B cell (primary cell): ENCODE measurements at regions not wholly inside any gene's neighbourhood (a gene's known extent, or its start where the extent isn't known, plus 50 kb on each side); places are given as distances from the start of the nearest gene placed in this dataset.

Experiments used
- ATAC-seq: fragments of 200-7000 bp; cut with Tn5 transposase; one replicate; pipeline ENCODE4 v1.10.0; 2021; ENCODE audit warnings: low read depth, mild to moderate bottlenecking, moderate number of reproducible peaks, moderate library complexity
- CTCF ChIA-PET: fragments of 350-600 bp; sonication (Branson Sonifier 250); formaldehyde crosslinking; loops from one replicate; lab custom pipeline; 2021; ENCODE audit warnings: antibody characterized with exemption, inconsistent platforms; lab: Charles Lee
- POLR2A ChIA-PET: fragments of 350-600 bp; sonication (Branson Sonifier 250); formaldehyde crosslinking; loops from one replicate; lab custom pipeline; 2021; ENCODE audit warnings: antibody characterized with exemption; lab: Charles Lee
- DNase-seq: peaks from one replicate; pipeline ENCODE4 v3.0.0; 2013
- H2AFZ ChIP-seq: 2 replicates; pipeline ENCODE4 v1.6.1; 2012; ENCODE audit warnings: mild to moderate bottlenecking, low read depth, low read length; ENCODE audit not compliant: insufficient read depth, poor library complexity, severe bottlenecking
- H3K27ac ChIP-seq, 2 donors: 1 replicate in 1 of 2; 2 replicates in 1 of 2; pipeline ENCODE4 v1.5.1; 2012 to 2013; ENCODE audit warnings: low read length in 2 of 2, mild to moderate bottlenecking in 2 of 2, moderate library complexity in 1 of 2
- H3K27me3 ChIP-seq, 4 experiments: fragments of 200-600 bp in 1 of 4; sonication (generic) in 1 of 4; replicated peaks in 1 of 4; 1 replicate in 2 of 4; 2 replicates in 2 of 4; pipeline versions ENCODE4 v1.6.1 to v1.7.0; 2013 to 2016; ENCODE audit warnings: low read length in 3 of 4, mild to moderate bottlenecking in 2 of 4, mixed read lengths in 1 of 4, moderate library complexity in 1 of 4; ENCODE audit not compliant: insufficient read depth in 4 of 4, control insufficient read depth in 3 of 4; ENCODE audit errors: control extremely low read depth in 1 of 4
- H3K36me3 ChIP-seq, 2 experiments: replicated peaks in 1 of 2; 1 replicate in 1 of 2; 2 replicates in 1 of 2; pipeline versions ENCODE4 v1.6.1 to v1.7.1; 2013; ENCODE audit warnings: low read length in 1 of 2; ENCODE audit not compliant: insufficient read depth in 2 of 2, control insufficient read depth in 1 of 2; ENCODE audit errors: control extremely low read depth in 1 of 2, extremely low read depth in 1 of 2
- H3K4me1 ChIP-seq, 2 donors: fragments of 200-600 bp in 1 of 2; sonication (generic) in 1 of 2; 1 replicate in 1 of 2; 2 replicates in 1 of 2; pipeline versions ENCODE4 v1.5.1 to v1.6.1; 2013 to 2017; ENCODE audit warnings: low read length in 2 of 2; ENCODE audit not compliant: control insufficient read depth in 2 of 2, insufficient read depth in 2 of 2
- H3K4me2 ChIP-seq: replicated peaks from 2 replicates; pipeline ENCODE3; 2012; ENCODE audit warnings: mild to moderate bottlenecking, low read depth, low read length; ENCODE audit not compliant: poor library complexity, severe bottlenecking
- H3K4me3 ChIP-seq, 5 experiments: fragments of 200-600 bp in 1 of 5; sonication (generic) in 1 of 5; 1 replicate in 3 of 5; 2 replicates in 2 of 5; pipeline versions ENCODE4 v1.5.1 to v1.7.0; 2011 to 2016; ENCODE audit warnings: low read length in 4 of 5, mild to moderate bottlenecking in 4 of 5, low read depth in 2 of 5, control low read depth in 1 of 5, moderate library complexity in 1 of 5; ENCODE audit not compliant: insufficient read depth in 1 of 5; ENCODE audit errors: control extremely low read depth in 1 of 5, extremely low read depth in 1 of 5
- H3K79me2 ChIP-seq: fragments of 200-600 bp; sonication (generic); one replicate; pipeline ENCODE4 v1.6.0; 2016; ENCODE audit warnings: low read length; ENCODE audit not compliant: control insufficient read depth, insufficient read depth
- H3K9ac ChIP-seq: fragments of 200-600 bp; sonication (generic); 2 replicates; pipeline ENCODE4 v1.6.1; 2017; ENCODE audit warnings: mild to moderate bottlenecking, low read length, moderate library complexity
- H3K9me3 ChIP-seq, 3 donors: one replicate each; pipeline versions ENCODE4 v1.6.1 to v1.7.1; 2013; ENCODE audit warnings: low read length in 2 of 3; ENCODE audit not compliant: control insufficient read depth in 2 of 3, insufficient read depth in 1 of 3; ENCODE audit errors: control extremely low read depth in 1 of 3
- H4K20me1 ChIP-seq: 2 replicates; pipeline ENCODE4 v1.6.0; 2012; ENCODE audit warnings: mild to moderate bottlenecking, low read length; ENCODE audit not compliant: insufficient read depth, control insufficient read depth, poor library complexity, severe bottlenecking
- H3K27ac Mint-ChIP-seq: one replicate; pipeline ENCODE4 v1.8.0; 2021; ENCODE audit warnings: mixed read lengths
- H3K27me3 Mint-ChIP-seq: one replicate; pipeline ENCODE4 v1.8.0; 2021; ENCODE audit warnings: mixed read lengths
- H3K4me1 Mint-ChIP-seq: one replicate; pipeline ENCODE4 v1.8.0; 2021; ENCODE audit warnings: mixed read lengths
- H3K4me3 Mint-ChIP-seq: one replicate; pipeline ENCODE4 v1.8.0; 2021; ENCODE audit warnings: mixed read lengths
- H3K9me3 Mint-ChIP-seq: one replicate; pipeline ENCODE4 v1.8.0; 2022; ENCODE audit warnings: mixed read lengths; ENCODE audit not compliant: insufficient read depth
- CTCF ChIP-seq: fragments of 200-600 bp; IDR thresholded peaks from one replicate; pipeline ENCODE4 v1.8.0; 2022; ENCODE audit warnings: antibody characterized with exemption, mild to moderate bottlenecking
- EZH2 ChIP-seq: IDR thresholded peaks from 2 replicates; pipeline ENCODE4 v1.6.1; 2012; ENCODE audit warnings: borderline replicate concordance, low read depth, mild to moderate bottlenecking, moderate library complexity, low read length; ENCODE audit not compliant: insufficient read depth, poor library complexity, severe bottlenecking
- WGBS: methylation state at CpG from one replicate; pipeline ENCODE4 v1.1.5; 2013; ENCODE audit warnings: missing lambda C conversion rate; ENCODE audit not compliant: insufficient coverage; 5-methylcytosine and 5-hydroxymethylcytosine counted together
- intact Hi-C: fragments of 100-400 bp; cut with micrococcal nuclease; formaldehyde crosslinking; loops from one replicate; pipeline ENCODE4 v1.10.0; 2022

- POLR2A ChIA-PET = no interaction called here
These were observed 62.3 kb downstream of the NKX6-1 start for GRCh38 chr4:84436812-84437211.

GRCh38 chr4:84434344-84434743 is 64.7 kb downstream of the NKX6-1 start:
- WGBS = 100% methylated on average over 1 of the region's 3 CpGs
- intact Hi-C loops = no loop called here
- Histone ChIP-seq H3K27ac (no peak overlapping the region), H3K9me3 (no peaks in the 10 kb centered on the region), H3K9ac (no peak overlapping the region), H3K36me3 (no peaks in the 10 kb centered on the region), H3K4me1 (no peaks in the 10 kb centered on the region), H3K27me3 (no peaks in the 10 kb centered on the region), H3K4me2 (no peak overlapping the region), H4K20me1 (no peaks in the 10 kb centered on the region), H3K79me2 (no peaks in the 10 kb centered on the region), H2AFZ (no peak overlapping the region), H3K4me3 (no peak overlapping the region)
- Mint-ChIP-seq H3K27ac (no peak overlapping the region), H3K27me3 (no peaks in the 10 kb centered on the region), H3K4me1 (no peaks in the 10 kb centered on the region), H3K4me3 (no peak overlapping the region), H3K9me3 (no peaks in the 10 kb centered on the region)
- DNase-seq (no peak), ATAC-seq (no peak)
- ChIA-PET POLR2A (no interaction called here), CTCF (no interaction called here)
- TF ChIP-seq CTCF (no peak), EZH2 (no peak)

More at GRCh38 chr4:84436812-84437211, 62.3 kb downstream of the NKX6-1 start:
- no peak overlapping the region for H3K4me2 ChIP-seq
- no peak overlapping the region for H3K4me3 ChIP-seq
- WGBS = no CpG with 5 or more reads among the region's 2 CpGs
- H3K27me3 ChIP-seq = no peaks in the 10 kb centered on the region
- no peaks in the 10 kb centered on the region for H3K79me2 ChIP-seq
- CTCF ChIA-PET = no interaction called here
- no peak overlapping the region for H3K9ac ChIP-seq
- DNase-seq (no peak), ATAC-seq (no peak)
- no peak overlapping the region for H3K27ac ChIP-seq
- Mint-ChIP-seq H3K27ac (no peak overlapping the region), H3K4me3 (no peak overlapping the region), H3K27me3 (no peaks in the 10 kb centered on the region), H3K4me1 (no peaks in the 10 kb centered on the region), H3K9me3 (no peaks in the 10 kb centered on the region)
- no peaks in the 10 kb centered on the region for H3K4me1 ChIP-seq
- H3K36me3 ChIP-seq = no peaks in the 10 kb centered on the region
- TF ChIP-seq CTCF = no peak
- TF ChIP-seq EZH2 = no peak
- H2AFZ ChIP-seq = no peak overlapping the region
- no peaks in the 10 kb centered on the region for H4K20me1 ChIP-seq
- intact Hi-C loops = no loop called here
- no peaks in the 10 kb centered on the region for H3K9me3 ChIP-seq
